ENCODE measurements at regions not wholly inside any gene's neighbourhood (a gene's known extent, or its start where the extent isn't known, plus 50 kb on each side); places are given as distances from the start of the nearest gene placed in this dataset.

DNA sequence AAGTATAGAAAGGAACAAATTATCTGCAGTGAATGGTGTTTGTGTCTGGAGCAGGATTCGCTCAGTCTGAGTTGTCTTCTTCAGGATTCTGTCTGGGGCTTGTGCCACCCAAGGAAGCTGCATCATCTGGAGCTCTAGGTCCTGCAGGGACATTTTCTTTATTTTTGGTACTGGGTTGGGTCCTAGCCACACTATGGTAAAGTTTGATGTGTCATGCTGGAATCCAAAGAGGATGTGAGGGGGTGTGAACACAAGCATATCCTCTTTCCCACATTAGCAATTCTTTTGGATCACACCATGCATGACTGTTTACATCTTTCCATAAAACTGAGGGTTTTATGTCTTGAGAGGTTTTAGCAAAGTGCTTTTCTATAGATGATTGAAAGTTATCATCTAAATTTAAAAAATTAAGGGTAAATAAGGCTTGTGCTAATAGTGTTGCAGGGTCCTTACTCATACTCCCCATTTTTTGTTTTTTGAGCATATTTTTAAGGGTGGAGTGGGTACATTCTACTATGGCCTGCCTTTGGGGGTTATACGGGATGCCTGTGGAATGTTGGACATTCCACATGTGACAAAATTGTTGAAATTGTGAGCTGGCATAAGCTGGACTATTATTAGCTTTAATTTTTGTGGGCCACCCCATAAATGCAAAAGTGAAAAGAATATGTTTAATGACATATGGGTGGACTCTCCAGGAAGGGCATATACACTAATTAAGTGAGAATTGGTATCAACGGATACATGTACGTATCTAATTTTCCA is 152.0 kb upstream of the HMCN1 start:
- H3K4me1 ChIP-seq (ENCODE audit: insufficient read depth) = no peaks in the 10 kb centered on the region
- no peaks in the 10 kb centered on the region for H3K36me3 ChIP-seq
- intact Hi-C loops (cut with DNase I) = no loop called here
- H3K27me3 ChIP-seq = no peaks in the 10 kb centered on the region
- 91 to 95% (median 94%) methylated on average over 4 of the region's 4 CpGs for WGBS, 3 donors
- peaks cover 0 to 3% of the 10 kb centered on the region in 2 donors for H3K9me3 ChIP-seq
- no peak overlapping the region for H3K27ac ChIP-seq
- TF ChIP-seq EP300 (IDR thresholded peaks at IDR 0.05) (no peak), POLR2A (IDR thresholded peaks at IDR 0.05) (no peak)
- no peak for DNase-seq
- no peak overlapping the region for H3K4me3 ChIP-seq

DNA sequence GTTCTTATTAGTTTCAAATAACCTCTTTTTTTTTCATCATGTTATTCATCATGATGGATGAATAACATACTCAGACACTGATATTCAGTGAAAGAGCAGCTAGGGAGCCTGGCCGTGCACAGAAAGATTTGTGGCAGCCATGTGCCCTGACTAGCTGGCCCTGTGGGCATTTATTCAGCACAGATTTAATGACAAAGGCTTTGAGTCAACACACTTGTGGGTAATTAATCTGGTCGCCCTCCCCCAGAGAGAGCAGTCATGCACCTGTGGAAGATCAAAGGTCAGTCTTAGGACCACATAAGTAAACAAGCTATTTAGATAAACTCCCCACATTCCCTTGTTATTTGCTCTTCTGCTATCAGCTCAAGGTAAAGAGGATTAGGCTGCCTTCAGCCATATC is 153.2 kb upstream of the HMCN1 start:
- TF ChIP-seq, protein P1, sequence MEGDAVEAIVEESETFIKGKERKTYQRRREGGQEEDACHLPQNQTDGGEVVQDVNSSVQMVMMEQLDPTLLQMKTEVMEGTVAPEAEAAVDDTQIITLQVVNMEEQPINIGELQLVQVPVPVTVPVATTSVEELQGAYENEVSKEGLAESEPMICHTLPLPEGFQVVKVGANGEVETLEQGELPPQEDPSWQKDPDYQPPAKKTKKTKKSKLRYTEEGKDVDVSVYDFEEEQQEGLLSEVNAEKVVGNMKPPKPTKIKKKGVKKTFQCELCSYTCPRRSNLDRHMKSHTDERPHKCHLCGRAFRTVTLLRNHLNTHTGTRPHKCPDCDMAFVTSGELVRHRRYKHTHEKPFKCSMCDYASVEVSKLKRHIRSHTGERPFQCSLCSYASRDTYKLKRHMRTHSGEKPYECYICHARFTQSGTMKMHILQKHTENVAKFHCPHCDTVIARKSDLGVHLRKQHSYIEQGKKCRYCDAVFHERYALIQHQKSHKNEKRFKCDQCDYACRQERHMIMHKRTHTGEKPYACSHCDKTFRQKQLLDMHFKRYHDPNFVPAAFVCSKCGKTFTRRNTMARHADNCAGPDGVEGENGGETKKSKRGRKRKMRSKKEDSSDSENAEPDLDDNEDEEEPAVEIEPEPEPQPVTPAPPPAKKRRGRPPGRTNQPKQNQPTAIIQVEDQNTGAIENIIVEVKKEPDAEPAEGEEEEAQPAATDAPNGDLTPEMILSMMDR (IDR thresholded peaks at IDR 0.05) = no peak
- no peak for TF ChIP-seq POLR2A (IDR thresholded peaks at IDR 0.05)
- TF ChIP-seq EP300 (IDR thresholded peaks at IDR 0.05) = no peak
- Histone ChIP-seq H3K27ac (no peak overlapping the region), H3K27me3 (no peaks in the 10 kb centered on the region), H3K4me3 (no peak overlapping the region), H3K36me3 (no peaks in the 10 kb centered on the region), H3K9me3 (peaks cover 0 to 3% of the 10 kb centered on the region in 2 donors), H3K4me1 (ENCODE audit: insufficient read depth) (no peaks in the 10 kb centered on the region)
- WGBS, 3 donors = 88 to 97% (median 93%) methylated on average over 2 of the region's 2 CpGs
- DNase-seq = no peak
- intact Hi-C loops (cut with DNase I) = no loop called here

DNA sequence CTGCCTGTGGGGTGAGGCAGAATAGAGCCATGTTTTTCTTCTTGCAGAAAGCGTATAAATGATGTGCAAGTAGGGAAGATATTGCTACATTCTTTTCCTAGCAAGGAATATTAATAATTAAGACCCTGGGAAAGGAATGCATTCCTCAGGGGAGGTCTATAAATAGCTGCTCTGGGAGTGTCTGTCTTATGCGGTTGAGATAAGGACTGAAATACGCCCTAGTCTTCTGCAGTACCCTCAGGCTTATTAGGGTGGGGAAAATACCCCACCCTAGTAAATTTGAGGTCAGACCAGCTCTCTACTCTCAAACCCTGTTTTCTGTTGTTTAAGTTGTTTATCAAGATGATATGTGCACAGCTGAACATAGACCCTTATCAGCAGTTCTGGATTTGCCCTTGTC is 155.9 kb upstream of the HMCN1 start:
- Histone ChIP-seq H3K27me3 (no peaks in the 10 kb centered on the region), H3K9me3 (peaks cover 0 to 3% of the 10 kb centered on the region in 2 donors), H3K36me3 (no peaks in the 10 kb centered on the region), H3K4me3 (no peak overlapping the region), H3K27ac (no peak overlapping the region), H3K4me1 (ENCODE audit: insufficient read depth) (no peaks in the 10 kb centered on the region)
- no peak for DNase-seq
- 54 to 57% (median 56%) methylated on average over 3 of the region's 3 CpGs for WGBS, 3 donors
- TF ChIP-seq EP300 (IDR thresholded peaks at IDR 0.05) (no peak), POLR2A (IDR thresholded peaks at IDR 0.05) (no peak)
- TF ChIP-seq, protein P1 (IDR thresholded peaks at IDR 0.05) = no peak
- intact Hi-C loops (cut with DNase I) = no loop called here

DNA sequence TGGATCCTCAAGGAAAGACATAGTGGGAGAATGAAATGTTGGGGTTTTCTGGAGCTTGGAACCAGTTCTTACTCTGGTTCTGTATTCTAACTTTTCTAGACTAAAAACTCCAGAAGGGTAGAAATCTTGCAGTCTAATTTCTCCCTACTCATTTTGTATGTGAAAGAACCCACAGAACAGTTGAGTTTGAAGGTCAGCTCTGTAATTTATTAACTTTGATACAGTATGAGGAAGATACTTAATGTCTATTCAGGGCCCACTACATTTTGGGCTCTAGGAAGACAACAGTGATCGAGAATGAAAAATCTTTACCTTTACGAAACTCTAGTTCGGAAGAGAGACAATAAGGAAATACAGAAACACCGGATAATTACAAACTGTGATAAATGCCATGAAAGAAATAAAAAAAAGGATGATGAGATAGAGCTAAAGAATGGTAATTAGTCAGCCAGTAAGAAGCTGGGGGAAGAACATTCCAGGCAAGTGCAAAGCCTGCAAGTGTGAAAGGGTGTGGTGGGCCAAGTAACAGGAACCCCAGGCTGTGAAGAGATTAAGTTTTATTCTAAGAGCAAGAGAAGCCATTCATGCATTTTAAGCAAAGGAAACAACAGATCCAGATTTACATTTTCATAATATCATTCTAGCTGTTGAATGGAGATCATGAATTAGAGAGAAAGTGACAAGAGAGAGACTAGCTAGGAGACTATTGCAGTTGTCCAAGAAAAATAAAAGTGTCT is 159.9 kb upstream of the HMCN1 start:
- no peaks in the 10 kb centered on the region for H3K27me3 ChIP-seq
- H3K36me3 ChIP-seq = no peaks in the 10 kb centered on the region
- intact Hi-C loops (cut with DNase I) = no loop called here
- H3K4me3 ChIP-seq = no peak overlapping the region
- H3K27ac ChIP-seq = no peak overlapping the region
- DNase-seq = no peak
- WGBS, 3 donors = 92 to 95% (median 93%) methylated on average over 4 of the region's 4 CpGs
- H3K4me1 ChIP-seq (ENCODE audit: insufficient read depth) = no peaks in the 10 kb centered on the region
- no peaks in the 10 kb centered on the region for H3K9me3 ChIP-seq
- TF ChIP-seq EP300 (IDR thresholded peaks at IDR 0.05) = no peak
- TF ChIP-seq POLR2A (IDR thresholded peaks at IDR 0.05) = no peak
- TF ChIP-seq, protein P1 (IDR thresholded peaks at IDR 0.05) = no peak

DNA sequence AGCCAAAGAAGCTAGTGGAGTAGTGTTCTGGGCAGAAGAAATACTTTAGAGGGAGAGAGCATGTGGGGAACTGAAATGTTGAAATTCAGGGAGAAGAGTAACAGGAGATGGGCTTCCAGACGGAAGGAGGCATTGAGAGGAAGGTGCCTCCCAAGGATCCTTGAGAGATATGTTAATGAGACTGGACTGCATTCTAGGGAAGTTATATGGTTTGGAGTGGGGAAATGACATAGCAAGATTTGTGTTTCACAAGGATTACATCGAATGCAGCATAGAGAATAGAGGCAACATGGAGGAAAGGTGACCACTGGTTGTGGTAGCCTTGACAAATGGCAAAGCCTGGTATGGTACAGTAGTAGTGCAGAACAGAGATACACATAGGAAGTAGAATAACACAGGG is 160.5 kb upstream of the HMCN1 start:
- Histone ChIP-seq H3K4me3 (no peak overlapping the region), H3K4me1 (ENCODE audit: insufficient read depth) (no peaks in the 10 kb centered on the region), H3K36me3 (no peaks in the 10 kb centered on the region), H3K27me3 (no peaks in the 10 kb centered on the region), H3K27ac (no peak overlapping the region), H3K9me3 (no peaks in the 10 kb centered on the region)
- no peak for TF ChIP-seq POLR2A (IDR thresholded peaks at IDR 0.05)
- TF ChIP-seq, protein P1 (IDR thresholded peaks at IDR 0.05) = no peak
- no peak for TF ChIP-seq EP300 (IDR thresholded peaks at IDR 0.05)
- WGBS, 3 donors = 83 to 94% (median 93%) methylated on average over 2 of the region's 2 CpGs
- no peak for DNase-seq
- intact Hi-C loops (cut with DNase I) = no loop called here
